ENCODE measurements at regions not wholly inside any gene's neighbourhood (a gene's known extent, or its start where the extent isn't known, plus 50 kb on each side); places are given as distances from the start of the nearest gene placed in this dataset.

- Histone ChIP-seq H3K36me3 (no peaks in the 10 kb centered on the region), H3K27ac (no peak overlapping the region), H3K9me3 (no peaks in the 10 kb centered on the region), H3K27me3 (no peaks in the 10 kb centered on the region), H3K4me3 (no peak overlapping the region), H3K4me1 (no peaks in the 10 kb centered on the region)
- no peak for DNase-seq
- no peak for TF ChIP-seq POLR2A (IDR thresholded peaks at IDR 0.05)
- TF ChIP-seq CTCF (IDR thresholded peaks at IDR 0.05), result no peak
Observed at GRCh38 chr7:26441611-26442277, 150.1 kb downstream of the SNX10 start.

- H3K9me3 ChIP-seq, result no peaks in the 10 kb centered on the region
- H3K4me3 ChIP-seq, result no peak overlapping the region
- no peaks in the 10 kb centered on the region for H3K4me1 ChIP-seq
- no peak for DNase-seq
- no peaks in the 10 kb centered on the region for H3K27me3 ChIP-seq
- H3K36me3 ChIP-seq, result no peaks in the 10 kb centered on the region
- H3K27ac ChIP-seq, result no peak overlapping the region
- TF ChIP-seq POLR2A (IDR thresholded peaks at IDR 0.05) (no peak), CTCF (IDR thresholded peaks at IDR 0.05) (no peak)
Observed at GRCh38 chr7:26443006-26443405, 151.3 kb downstream of the SNX10 start.

- Histone ChIP-seq H3K4me1 (no peaks in the 10 kb centered on the region), H3K9me3 (no peaks in the 10 kb centered on the region), H3K27me3 (no peaks in the 10 kb centered on the region), H3K36me3 (no peaks in the 10 kb centered on the region), H3K4me3 (no peak overlapping the region), H3K27ac (no peak overlapping the region)
- TF ChIP-seq POLR2A (IDR thresholded peaks at IDR 0.05) (no peak), CTCF (IDR thresholded peaks at IDR 0.05) (no peak)
- DNase-seq, result no peak
Observed at GRCh38 chr7:26443751-26444150, 152.1 kb downstream of the SNX10 start.

GRCh38 chr7:26444555-26444954, 152.9 kb downstream of the SNX10 start:
- no peak overlapping the region for H3K4me3 ChIP-seq
- DNase-seq, result no peak
- H3K9me3 ChIP-seq, result no peaks in the 10 kb centered on the region
- no peaks in the 10 kb centered on the region for H3K27me3 ChIP-seq
- no peaks in the 10 kb centered on the region for H3K4me1 ChIP-seq
- TF ChIP-seq CTCF (IDR thresholded peaks at IDR 0.05) (no peak), POLR2A (IDR thresholded peaks at IDR 0.05) (no peak)
- H3K36me3 ChIP-seq, result no peaks in the 10 kb centered on the region
- no peak overlapping the region for H3K27ac ChIP-seq

GRCh38 chr7:26447116-26447515, 155.5 kb downstream of the SNX10 start:
- Histone ChIP-seq H3K9me3 (no peaks in the 10 kb centered on the region), H3K36me3 (no peaks in the 10 kb centered on the region), H3K4me3 (no peak overlapping the region), H3K27ac (no peak overlapping the region), H3K27me3 (no peaks in the 10 kb centered on the region), H3K4me1 (no peaks in the 10 kb centered on the region)
- TF ChIP-seq POLR2A (IDR thresholded peaks at IDR 0.05) (no peak), CTCF (IDR thresholded peaks at IDR 0.05) (no peak)
- DNase-seq, result no peak

All from Peyer's patch (tissue), 4 donors.